ENCODE measurements at regions not wholly inside any gene's neighbourhood (a gene's known extent, or its start where the extent isn't known, plus 50 kb on each side); places are given as distances from the start of the nearest gene placed in this dataset.

DNA sequence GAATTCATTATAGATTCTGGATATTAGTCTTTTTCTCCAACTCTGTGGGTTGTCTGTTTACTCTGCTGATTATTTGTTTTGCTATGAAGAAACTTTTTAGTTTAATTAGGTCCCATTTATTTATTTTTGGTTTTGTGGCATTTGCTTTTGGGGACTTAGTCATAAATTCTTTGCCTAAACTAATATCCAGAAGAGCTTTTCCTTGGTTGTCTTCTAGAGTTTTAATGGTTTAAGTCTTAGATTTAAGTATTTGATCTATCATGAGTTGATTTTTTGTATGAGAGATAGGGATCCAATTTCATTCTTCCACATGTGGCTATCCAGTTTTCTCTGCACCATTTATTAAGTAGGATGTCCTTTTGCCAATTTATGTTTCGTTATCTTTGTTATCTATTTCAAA lies 683.4 kb upstream of the FBXO33 start:
- TF ChIP-seq YY1 (IDR thresholded peaks at IDR 0.05), result no peak
- TF ChIP-seq, protein P1, sequence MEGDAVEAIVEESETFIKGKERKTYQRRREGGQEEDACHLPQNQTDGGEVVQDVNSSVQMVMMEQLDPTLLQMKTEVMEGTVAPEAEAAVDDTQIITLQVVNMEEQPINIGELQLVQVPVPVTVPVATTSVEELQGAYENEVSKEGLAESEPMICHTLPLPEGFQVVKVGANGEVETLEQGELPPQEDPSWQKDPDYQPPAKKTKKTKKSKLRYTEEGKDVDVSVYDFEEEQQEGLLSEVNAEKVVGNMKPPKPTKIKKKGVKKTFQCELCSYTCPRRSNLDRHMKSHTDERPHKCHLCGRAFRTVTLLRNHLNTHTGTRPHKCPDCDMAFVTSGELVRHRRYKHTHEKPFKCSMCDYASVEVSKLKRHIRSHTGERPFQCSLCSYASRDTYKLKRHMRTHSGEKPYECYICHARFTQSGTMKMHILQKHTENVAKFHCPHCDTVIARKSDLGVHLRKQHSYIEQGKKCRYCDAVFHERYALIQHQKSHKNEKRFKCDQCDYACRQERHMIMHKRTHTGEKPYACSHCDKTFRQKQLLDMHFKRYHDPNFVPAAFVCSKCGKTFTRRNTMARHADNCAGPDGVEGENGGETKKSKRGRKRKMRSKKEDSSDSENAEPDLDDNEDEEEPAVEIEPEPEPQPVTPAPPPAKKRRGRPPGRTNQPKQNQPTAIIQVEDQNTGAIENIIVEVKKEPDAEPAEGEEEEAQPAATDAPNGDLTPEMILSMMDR (IDR thresholded peaks at IDR 0.05; ENCODE audit: low read depth, low read length, missing input control), result no peak
- no peak for TF ChIP-seq SP1 (IDR thresholded peaks at IDR 0.05)
